ENCODE measurements at regions not wholly inside any gene's neighbourhood (a gene's known extent, or its start where the extent isn't known, plus 50 kb on each side); places are given as distances from the start of the nearest gene placed in this dataset.
"Not testable (repeated sequence)": the region's sequence is repeated elsewhere in the genome, so short reads cannot be mapped to it uniquely, and the experiment has no call there.

DNA sequence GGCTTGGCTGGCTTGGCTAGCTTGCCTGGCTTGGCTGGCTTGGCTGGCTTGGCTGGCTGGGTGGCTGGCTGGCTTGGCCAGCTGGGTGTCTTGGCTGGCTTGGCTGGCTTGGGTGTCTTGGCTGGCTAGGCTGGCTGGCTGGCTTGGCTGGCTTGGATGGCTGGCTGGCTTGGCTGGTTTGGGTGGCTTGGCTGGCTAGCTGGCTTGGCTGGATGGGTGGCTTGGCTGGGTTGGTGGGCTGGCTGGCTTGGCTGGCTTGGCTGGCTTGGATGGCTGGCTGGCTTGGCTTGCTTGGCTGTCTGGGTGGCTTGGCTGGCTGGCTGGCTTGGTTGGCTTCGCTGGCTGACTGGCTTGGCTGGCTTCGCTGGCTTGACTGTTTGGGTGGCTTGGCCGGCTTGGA is 242.3 kb upstream of the POTEB2 start:
- H4K20me1 ChIP-seq (replicated peaks; ENCODE audit: control insufficient read depth, extremely low read depth, insufficient read depth, low read length); POLR2A ChIA-PET; H3K4me3 ChIP-seq (replicated peaks in 1 of 3; ENCODE audit: insufficient read depth in 1 of 3, low read depth in 1 of 3, low read length in 3 of 3); H3K27me3 ChIP-seq (ENCODE audit: control insufficient read depth in 2 of 2, insufficient read depth in 2 of 2, low read length in 2 of 2); H3K9me1 ChIP-seq (replicated peaks; ENCODE audit: control insufficient read depth, extremely low read depth, insufficient read depth, low read length); dilution Hi-C loops (cut with MboI; ENCODE audit: extremely low pct_ligation_motif_present, low sequenced_read_pairs); BruUV-seq (replicated peaks); H3K9me3 ChIP-seq (replicated peaks; ENCODE audit: control insufficient read depth, insufficient read depth, low read length); H3K4me2 ChIP-seq (ENCODE audit: insufficient read depth, low read length); DNase-seq (ENCODE audit: low read depth, low spot score); H3K27ac ChIP-seq (ENCODE audit: insufficient read depth, low read depth, low read length); intact Hi-C loops (cut with micrococcal nuclease); H3K79me2 ChIP-seq (ENCODE audit: control insufficient read depth, insufficient read depth, low read length); CTCF ChIA-PET; H3K4me1 ChIP-seq (ENCODE audit: control insufficient read depth, extremely low read depth, insufficient read depth, low read length); H2AFZ ChIP-seq (ENCODE audit: low read depth, low read length); H3K36me3 ChIP-seq (ENCODE audit: control insufficient read depth in 2 of 2, extremely low read depth in 1 of 2, insufficient read depth in 2 of 2, low read length in 2 of 2); H3K9ac ChIP-seq (replicated peaks; ENCODE audit: extremely low read depth, insufficient read depth, low read length): not testable (repeated sequence)
- peak; percentile 84 for FAIRE-seq

DNA sequence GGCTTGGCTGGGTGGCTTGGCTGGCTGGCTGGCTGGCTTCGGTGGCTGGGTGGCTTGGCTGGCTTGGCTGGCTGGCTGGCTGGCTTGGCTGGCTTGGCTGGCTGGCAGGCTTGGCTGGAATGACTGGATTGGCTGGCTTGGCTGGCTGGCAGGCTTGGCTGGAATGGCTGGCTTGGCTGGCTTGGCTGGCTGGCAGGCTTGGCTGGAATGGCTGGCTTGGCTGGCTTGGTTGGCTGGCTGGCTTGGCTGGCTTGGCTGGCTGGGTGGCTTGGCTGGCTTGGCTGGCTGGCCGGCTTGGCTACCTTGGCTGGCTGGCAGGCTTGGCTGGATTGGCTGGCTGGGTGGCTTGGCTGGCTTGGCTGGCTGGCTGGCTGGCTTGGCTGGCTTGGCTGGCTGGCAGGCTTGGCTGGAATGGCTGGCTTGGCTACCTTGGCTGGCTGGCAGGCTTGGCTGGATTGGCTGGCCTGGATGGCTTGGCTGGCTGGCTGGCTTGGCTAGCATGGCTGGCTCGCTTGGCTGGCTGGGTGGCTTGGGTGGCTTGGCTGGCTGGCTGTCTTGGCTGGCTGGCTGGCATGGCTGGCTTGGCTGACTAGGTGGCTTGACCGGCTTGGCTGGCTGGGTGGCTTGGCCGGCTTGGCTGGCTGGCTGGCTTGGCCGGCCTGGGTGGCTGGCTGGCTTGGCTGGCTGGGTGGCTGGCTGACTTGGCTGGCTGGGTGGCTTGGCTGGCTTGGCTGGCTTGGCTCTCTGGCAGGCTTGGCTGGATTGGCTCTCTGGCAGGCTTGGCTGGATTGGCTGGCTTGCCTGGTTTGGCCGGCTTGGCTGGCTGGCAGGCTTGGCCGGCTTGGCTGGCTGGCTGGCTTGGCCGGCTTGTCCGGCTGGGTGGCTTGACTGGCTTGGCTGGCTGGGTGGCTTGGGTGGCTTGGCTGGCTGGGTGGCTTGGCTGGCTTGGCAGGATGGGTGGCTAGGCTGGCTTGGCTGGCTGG is 241.6 kb upstream of the POTEB2 start:
- FAIRE-seq: peak; percentile 35
- H3K9me3 ChIP-seq (replicated peaks; ENCODE audit: control insufficient read depth, insufficient read depth, low read length); intact Hi-C loops (cut with micrococcal nuclease); BruUV-seq (replicated peaks); H3K79me2 ChIP-seq (ENCODE audit: control insufficient read depth, insufficient read depth, low read length); H2AFZ ChIP-seq (ENCODE audit: low read depth, low read length); H3K27me3 ChIP-seq (ENCODE audit: control insufficient read depth in 2 of 2, insufficient read depth in 2 of 2, low read length in 2 of 2); H3K36me3 ChIP-seq (ENCODE audit: control insufficient read depth in 2 of 2, extremely low read depth in 1 of 2, insufficient read depth in 2 of 2, low read length in 2 of 2); CTCF ChIA-PET; H3K4me3 ChIP-seq (replicated peaks in 1 of 3; ENCODE audit: insufficient read depth in 1 of 3, low read depth in 1 of 3, low read length in 3 of 3); H3K4me1 ChIP-seq (ENCODE audit: control insufficient read depth, extremely low read depth, insufficient read depth, low read length); H3K4me2 ChIP-seq (ENCODE audit: insufficient read depth, low read length); DNase-seq (ENCODE audit: low read depth, low spot score); H4K20me1 ChIP-seq (replicated peaks; ENCODE audit: control insufficient read depth, extremely low read depth, insufficient read depth, low read length); POLR2A ChIA-PET; dilution Hi-C loops (cut with MboI; ENCODE audit: extremely low pct_ligation_motif_present, low sequenced_read_pairs); H3K9ac ChIP-seq (replicated peaks; ENCODE audit: extremely low read depth, insufficient read depth, low read length); H3K9me1 ChIP-seq (replicated peaks; ENCODE audit: control insufficient read depth, extremely low read depth, insufficient read depth, low read length); H3K27ac ChIP-seq (ENCODE audit: insufficient read depth, low read depth, low read length): not testable (repeated sequence)

DNA sequence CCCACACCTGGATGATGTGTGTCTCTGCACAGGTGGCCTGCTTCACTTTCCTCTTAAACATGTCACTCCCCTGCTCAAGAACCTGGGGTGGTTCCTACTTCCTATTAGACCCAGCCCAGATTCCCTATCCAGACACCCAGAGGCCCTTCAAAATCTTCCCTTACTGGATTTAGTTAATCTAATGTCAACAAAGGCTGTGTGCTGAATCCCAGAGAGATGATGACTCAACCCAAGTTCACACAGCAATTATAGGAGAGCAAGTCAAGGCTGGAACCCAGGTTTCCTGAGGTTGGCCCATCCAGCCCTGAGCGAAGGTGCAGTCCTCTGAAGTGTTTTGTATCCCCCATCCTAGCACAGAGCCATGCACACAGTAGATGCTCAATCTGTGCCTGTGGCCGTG is 230.5 kb upstream of the POTEB2 start:
- H3K4me2 ChIP-seq (ENCODE audit: insufficient read depth, low read length); FAIRE-seq; H2AFZ ChIP-seq (ENCODE audit: low read depth, low read length); H3K9ac ChIP-seq (replicated peaks; ENCODE audit: extremely low read depth, insufficient read depth, low read length); DNase-seq (ENCODE audit: low read depth, low spot score); H3K9me3 ChIP-seq (replicated peaks; ENCODE audit: control insufficient read depth, insufficient read depth, low read length); H3K27ac ChIP-seq (ENCODE audit: insufficient read depth, low read depth, low read length); H3K27me3 ChIP-seq (ENCODE audit: control insufficient read depth in 2 of 2, insufficient read depth in 2 of 2, low read length in 2 of 2); BruUV-seq (replicated peaks); H4K20me1 ChIP-seq (replicated peaks; ENCODE audit: control insufficient read depth, extremely low read depth, insufficient read depth, low read length); intact Hi-C loops (cut with micrococcal nuclease); H3K4me1 ChIP-seq (ENCODE audit: control insufficient read depth, extremely low read depth, insufficient read depth, low read length); dilution Hi-C loops (cut with MboI; ENCODE audit: extremely low pct_ligation_motif_present, low sequenced_read_pairs); POLR2A ChIA-PET; H3K79me2 ChIP-seq (ENCODE audit: control insufficient read depth, insufficient read depth, low read length); CTCF ChIA-PET; H3K4me3 ChIP-seq (replicated peaks in 1 of 3; ENCODE audit: insufficient read depth in 1 of 3, low read depth in 1 of 3, low read length in 3 of 3); H3K36me3 ChIP-seq (ENCODE audit: control insufficient read depth in 2 of 2, extremely low read depth in 1 of 2, insufficient read depth in 2 of 2, low read length in 2 of 2); H3K9me1 ChIP-seq (replicated peaks; ENCODE audit: control insufficient read depth, extremely low read depth, insufficient read depth, low read length): not testable (repeated sequence)

DNA sequence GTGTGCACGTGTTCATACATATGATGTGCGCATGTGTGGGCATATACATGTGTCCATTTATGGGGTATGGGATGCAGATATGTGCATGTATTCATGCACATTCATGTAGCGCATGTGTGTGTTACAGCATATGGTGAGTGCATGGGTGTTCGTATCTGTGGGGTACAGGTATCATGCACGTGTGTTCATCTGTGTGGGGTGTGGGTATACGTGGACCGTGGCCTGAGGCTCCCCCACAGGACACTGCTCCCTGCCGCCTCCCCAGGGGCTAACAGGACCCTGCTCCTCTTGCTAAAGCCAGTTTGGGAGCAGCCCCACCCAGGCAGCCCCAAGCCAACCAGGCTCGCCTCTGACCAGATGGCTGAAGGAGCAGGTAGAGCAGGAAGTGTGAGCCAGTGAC is 213.4 kb upstream of the POTEB2 start:
- CTCF ChIA-PET; DNase-seq (ENCODE audit: low read depth, low spot score); BruUV-seq (replicated peaks); H2AFZ ChIP-seq (ENCODE audit: low read depth, low read length); H3K27ac ChIP-seq (ENCODE audit: insufficient read depth, low read depth, low read length); H3K9me3 ChIP-seq (replicated peaks; ENCODE audit: control insufficient read depth, insufficient read depth, low read length); H3K36me3 ChIP-seq (ENCODE audit: control insufficient read depth in 2 of 2, extremely low read depth in 1 of 2, insufficient read depth in 2 of 2, low read length in 2 of 2); FAIRE-seq; H3K4me3 ChIP-seq (replicated peaks in 1 of 3; ENCODE audit: insufficient read depth in 1 of 3, low read depth in 1 of 3, low read length in 3 of 3); H3K4me1 ChIP-seq (ENCODE audit: control insufficient read depth, extremely low read depth, insufficient read depth, low read length); intact Hi-C loops (cut with micrococcal nuclease); POLR2A ChIA-PET; H3K9me1 ChIP-seq (replicated peaks; ENCODE audit: control insufficient read depth, extremely low read depth, insufficient read depth, low read length); H3K4me2 ChIP-seq (ENCODE audit: insufficient read depth, low read length); H3K9ac ChIP-seq (replicated peaks; ENCODE audit: extremely low read depth, insufficient read depth, low read length); H3K27me3 ChIP-seq (ENCODE audit: control insufficient read depth in 2 of 2, insufficient read depth in 2 of 2, low read length in 2 of 2); H4K20me1 ChIP-seq (replicated peaks; ENCODE audit: control insufficient read depth, extremely low read depth, insufficient read depth, low read length); H3K79me2 ChIP-seq (ENCODE audit: control insufficient read depth, insufficient read depth, low read length); dilution Hi-C loops (cut with MboI; ENCODE audit: extremely low pct_ligation_motif_present, low sequenced_read_pairs): not testable (repeated sequence)

Measured in endothelial cell of umbilical vein (primary cell).